ENCODE measurements at regions not wholly inside any gene's neighbourhood (a gene's known extent, or its start where the extent isn't known, plus 50 kb on each side); places are given as distances from the start of the nearest gene placed in this dataset.

- no peak for TF ChIP-seq CTCF (IDR thresholded peaks at IDR 0.05)
- TF ChIP-seq POLR2AphosphoS5 (IDR thresholded peaks at IDR 0.05), result no peak
These were observed 2028.2 kb upstream of the ACO1 start for GRCh38 chr9:30356221-30356620.

Data from sigmoid colon (tissue), 4 donors.